Ovary (tissue), 3 donors: ENCODE measurements at regions not wholly inside any gene's neighbourhood (a gene's known extent, or its start where the extent isn't known, plus 50 kb on each side); places are given as distances from the start of the nearest gene placed in this dataset.

ENCODE experiments used
- POLR2A ChIP-seq: fragments of 450-650 bp; IDR thresholded peaks from one replicate; pipeline ENCODE4 v1.6.1; 2017; ENCODE audit warnings: antibody characterized with exemption, mild to moderate bottlenecking, moderate library complexity
- TF ChIP-seq, protein P1 (sequence below), 3 donors: fragments of 450-650 bp in 2 of 3; fragments of 200-600 bp in 1 of 3; IDR thresholded peaks; one replicate each; pipeline versions ENCODE4 v1.5.1 to v1.8.0; 2016 to 2022; ENCODE audit warnings: antibody characterized with exemption in 3 of 3, mild to moderate bottlenecking in 1 of 3
- donor health status: DM: no; HTN: no; CAD: no.

DNA sequence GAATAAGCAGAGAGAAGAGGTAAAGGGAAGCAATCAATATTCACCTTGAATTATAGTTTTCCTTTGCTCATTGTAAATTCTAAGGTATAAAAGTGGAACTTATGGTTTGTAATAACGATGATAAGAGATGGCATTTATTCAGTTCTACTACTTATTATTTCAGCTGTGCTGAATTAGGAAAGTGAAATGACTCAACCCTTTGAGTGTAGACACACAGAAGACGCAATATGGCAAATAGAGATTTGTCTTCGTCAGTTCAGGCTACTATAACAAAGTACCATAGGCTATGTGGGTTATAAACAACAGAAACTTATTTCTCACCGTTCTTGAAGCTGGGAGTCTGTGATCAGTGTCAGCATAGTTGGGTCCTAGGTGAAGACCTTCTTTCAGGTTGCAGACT, 713.0 kb upstream of the PCDH9 start:
- TF ChIP-seq POLR2A, result no peak
- TF ChIP-seq, protein P1, sequence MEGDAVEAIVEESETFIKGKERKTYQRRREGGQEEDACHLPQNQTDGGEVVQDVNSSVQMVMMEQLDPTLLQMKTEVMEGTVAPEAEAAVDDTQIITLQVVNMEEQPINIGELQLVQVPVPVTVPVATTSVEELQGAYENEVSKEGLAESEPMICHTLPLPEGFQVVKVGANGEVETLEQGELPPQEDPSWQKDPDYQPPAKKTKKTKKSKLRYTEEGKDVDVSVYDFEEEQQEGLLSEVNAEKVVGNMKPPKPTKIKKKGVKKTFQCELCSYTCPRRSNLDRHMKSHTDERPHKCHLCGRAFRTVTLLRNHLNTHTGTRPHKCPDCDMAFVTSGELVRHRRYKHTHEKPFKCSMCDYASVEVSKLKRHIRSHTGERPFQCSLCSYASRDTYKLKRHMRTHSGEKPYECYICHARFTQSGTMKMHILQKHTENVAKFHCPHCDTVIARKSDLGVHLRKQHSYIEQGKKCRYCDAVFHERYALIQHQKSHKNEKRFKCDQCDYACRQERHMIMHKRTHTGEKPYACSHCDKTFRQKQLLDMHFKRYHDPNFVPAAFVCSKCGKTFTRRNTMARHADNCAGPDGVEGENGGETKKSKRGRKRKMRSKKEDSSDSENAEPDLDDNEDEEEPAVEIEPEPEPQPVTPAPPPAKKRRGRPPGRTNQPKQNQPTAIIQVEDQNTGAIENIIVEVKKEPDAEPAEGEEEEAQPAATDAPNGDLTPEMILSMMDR (IDR thresholded peaks at IDR 0.05), result no peak
